Vagina (tissue), 2 donors: ENCODE measurements at regions not wholly inside any gene's neighbourhood (a gene's known extent, or its start where the extent isn't known, plus 50 kb on each side); places are given as distances from the start of the nearest gene placed in this dataset.

Experiments
- POLR2A ChIP-seq, 2 donors: fragments of 450-650 bp; IDR thresholded peaks; one replicate each; pipeline ENCODE4 v1.6.1; 2017; ENCODE audit warnings: antibody characterized with exemption in 2 of 2, mild to moderate bottlenecking in 2 of 2, moderate library complexity in 2 of 2
- TF ChIP-seq, protein P1 (sequence below), 3 experiments: fragments of 450-650 bp in 2 of 3; fragments of 200-600 bp in 1 of 3; sonication (generic) in 1 of 3; IDR thresholded peaks; one replicate each; pipeline ENCODE4 v1.5.1; 2017 to 2019; ENCODE audit warnings: antibody characterized with exemption in 3 of 3, mild to moderate bottlenecking in 2 of 3, moderate library complexity in 2 of 3

DNA sequence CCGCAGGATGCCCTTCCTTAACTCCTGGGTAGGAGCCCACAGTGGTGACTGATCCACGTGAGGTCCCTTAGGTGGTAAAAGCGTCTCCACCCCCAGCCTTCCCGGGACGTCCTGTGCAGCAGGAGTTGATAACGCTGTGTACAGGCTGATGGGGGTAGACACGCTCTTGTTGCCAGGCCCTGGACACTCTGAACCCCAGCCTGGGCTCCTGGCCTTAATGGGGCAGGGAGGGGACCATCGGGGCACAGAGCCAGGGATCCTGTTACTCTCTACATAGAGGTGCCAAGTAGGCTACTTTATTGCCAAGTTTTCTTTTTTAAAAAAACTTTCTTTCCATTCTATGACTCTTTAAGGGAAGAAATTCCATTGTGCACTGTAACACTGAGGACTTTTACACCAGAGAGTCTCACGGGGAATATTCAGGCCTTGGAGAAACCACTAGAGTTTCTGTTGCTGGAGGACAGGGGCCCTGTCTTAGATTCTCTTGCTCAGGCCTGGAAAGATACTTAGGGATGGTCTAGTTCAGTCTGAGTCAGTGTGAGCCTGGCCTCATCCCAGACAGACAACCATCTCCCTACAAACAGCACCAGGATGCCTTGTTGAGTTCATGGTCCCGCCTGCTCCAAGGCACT, 104.3 kb upstream of the RNU6-1 start:
- TF ChIP-seq, protein P1, sequence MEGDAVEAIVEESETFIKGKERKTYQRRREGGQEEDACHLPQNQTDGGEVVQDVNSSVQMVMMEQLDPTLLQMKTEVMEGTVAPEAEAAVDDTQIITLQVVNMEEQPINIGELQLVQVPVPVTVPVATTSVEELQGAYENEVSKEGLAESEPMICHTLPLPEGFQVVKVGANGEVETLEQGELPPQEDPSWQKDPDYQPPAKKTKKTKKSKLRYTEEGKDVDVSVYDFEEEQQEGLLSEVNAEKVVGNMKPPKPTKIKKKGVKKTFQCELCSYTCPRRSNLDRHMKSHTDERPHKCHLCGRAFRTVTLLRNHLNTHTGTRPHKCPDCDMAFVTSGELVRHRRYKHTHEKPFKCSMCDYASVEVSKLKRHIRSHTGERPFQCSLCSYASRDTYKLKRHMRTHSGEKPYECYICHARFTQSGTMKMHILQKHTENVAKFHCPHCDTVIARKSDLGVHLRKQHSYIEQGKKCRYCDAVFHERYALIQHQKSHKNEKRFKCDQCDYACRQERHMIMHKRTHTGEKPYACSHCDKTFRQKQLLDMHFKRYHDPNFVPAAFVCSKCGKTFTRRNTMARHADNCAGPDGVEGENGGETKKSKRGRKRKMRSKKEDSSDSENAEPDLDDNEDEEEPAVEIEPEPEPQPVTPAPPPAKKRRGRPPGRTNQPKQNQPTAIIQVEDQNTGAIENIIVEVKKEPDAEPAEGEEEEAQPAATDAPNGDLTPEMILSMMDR (IDR thresholded peaks at IDR 0.05), result no peak
- TF ChIP-seq POLR2A (IDR thresholded peaks at IDR 0.05), result no peak
